SK-N-SH (cell line): ENCODE measurements at regions not wholly inside any gene's neighbourhood (a gene's known extent, or its start where the extent isn't known, plus 50 kb on each side); places are given as distances from the start of the nearest gene placed in this dataset.

Experiments
- EP300 ChIP-seq, 2 experiments: IDR thresholded peaks; 2 replicates each; pipeline versions ENCODE4 v1.4.0 to v1.6.1; 2012; ENCODE audit warnings: borderline replicate concordance in 1 of 2, low read depth in 1 of 2, low read length in 1 of 2
- EZH2phosphoT487 ChIP-seq: fragments of 200-600 bp; sonication (generic); IDR thresholded peaks from 2 replicates; pipeline ENCODE4 v1.6.1; 2017; ENCODE audit warnings: low read depth, mixed run types, mild to moderate bottlenecking, antibody characterized with exemption, moderate library complexity, borderline replicate concordance
- FOXJ3 ChIP-seq: sonication (generic); formaldehyde crosslinking; IDR thresholded peaks from 2 replicates; pipeline ENCODE4 v1.5.1; 2020; ENCODE audit warnings: mild to moderate bottlenecking, missing genetic modification reagents
- FOXM1 ChIP-seq: IDR thresholded peaks from 2 replicates; pipeline ENCODE4 v1.4.0; 2012; ENCODE audit warnings: low read depth, mild to moderate bottlenecking
- GATA2 ChIP-seq: sonication (generic); formaldehyde crosslinking; IDR thresholded peaks from 2 replicates; pipeline ENCODE4 v1.5.0; 2020; ENCODE audit warnings: mild to moderate bottlenecking, missing genetic modification reagents
- JUND ChIP-seq: IDR thresholded peaks from 2 replicates; pipeline ENCODE4 v1.4.0; 2012
- MXI1 ChIP-seq: IDR thresholded peaks from 2 replicates; pipeline ENCODE4 v1.6.1; 2012; ENCODE audit warnings: mild to moderate bottlenecking, low read depth, low read length, improper control_type of control experiment
- NFIC ChIP-seq: IDR thresholded peaks from 2 replicates; pipeline ENCODE4 v1.4.0; 2012; ENCODE audit warnings: borderline replicate concordance
- POLR2AphosphoS5 ChIP-seq: IDR thresholded peaks from 2 replicates; pipeline ENCODE4 v1.6.1; 2012; ENCODE audit warnings: low read depth, low read length
- RAD21 ChIP-seq: IDR thresholded peaks from 2 replicates; pipeline ENCODE4 v1.6.1; 2012; ENCODE audit warnings: mild to moderate bottlenecking, low read length
- TAF1 ChIP-seq: IDR thresholded peaks from 2 replicates; pipeline ENCODE4 v1.6.1; 2012; ENCODE audit warnings: low read depth, mild to moderate bottlenecking, low read length, moderate library complexity, borderline replicate concordance
- TF ChIP-seq, protein P1 (sequence below): fragments of 200-600 bp; sonication (generic); IDR thresholded peaks from 2 replicates; pipeline ENCODE4 v1.6.1; 2017; ENCODE audit warnings: antibody characterized with exemption, mild to moderate bottlenecking, moderate library complexity
- TF ChIP-seq, protein P2 (sequence below): fragments of 150-350 bp; IDR thresholded peaks from 2 replicates; pipeline ENCODE4 v1.6.1; 2017; ENCODE audit warnings: antibody characterized with exemption, low read length, low read depth, borderline replicate concordance
- TF ChIP-seq, protein P3 (sequence below): IDR thresholded peaks from 2 replicates; pipeline ENCODE4 v1.4.0; 2012; ENCODE audit warnings: low read depth

DNA sequence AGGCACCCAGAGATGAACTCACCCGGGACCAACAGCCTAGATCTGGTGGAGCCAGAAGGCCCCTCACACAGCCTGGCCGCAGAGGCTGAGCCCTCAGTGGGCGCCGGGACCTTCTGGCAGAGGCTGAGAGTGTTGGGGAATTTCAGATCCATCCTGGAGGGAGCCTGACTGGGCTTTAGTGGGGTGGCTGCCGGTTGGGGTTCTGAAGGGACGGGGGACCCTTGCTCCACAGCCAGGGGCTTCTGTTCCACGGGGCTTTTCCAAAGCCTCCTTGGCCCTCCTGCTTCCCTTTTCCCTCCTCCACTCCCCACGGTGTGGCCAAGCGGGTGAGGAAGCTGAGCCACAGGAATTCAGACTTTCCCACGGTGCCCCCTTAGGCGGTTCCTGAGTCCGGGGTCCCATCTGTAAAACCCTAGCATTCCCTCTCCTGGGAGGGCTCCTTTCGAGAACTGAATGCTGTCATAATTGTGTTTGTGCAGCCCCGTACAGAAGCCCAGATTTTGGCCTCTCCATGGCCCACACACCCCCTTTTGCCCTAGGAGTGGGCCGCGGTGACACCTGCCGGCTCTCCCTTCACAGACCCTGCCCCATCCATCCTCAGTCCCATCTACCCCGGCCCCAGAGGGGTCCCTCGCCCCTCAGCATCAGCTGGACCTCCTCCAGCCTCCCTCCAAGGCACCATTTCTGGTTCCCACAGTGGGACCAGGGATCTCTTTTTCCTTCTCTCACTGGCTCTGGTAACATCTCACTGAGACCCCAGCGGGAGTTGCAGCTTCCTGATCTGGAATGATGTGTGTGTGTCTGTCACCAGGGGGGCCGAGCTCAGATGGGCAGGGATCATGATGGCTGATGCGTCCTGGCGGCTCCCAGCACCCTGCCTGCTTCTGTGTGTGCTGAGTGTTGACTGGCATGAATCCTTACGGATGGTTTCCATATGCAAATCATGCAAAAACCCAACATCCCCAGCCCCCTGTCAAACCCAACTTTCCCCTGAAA, 1048.4 kb downstream of the TBC1D22A start:
- TF ChIP-seq, protein P1, sequence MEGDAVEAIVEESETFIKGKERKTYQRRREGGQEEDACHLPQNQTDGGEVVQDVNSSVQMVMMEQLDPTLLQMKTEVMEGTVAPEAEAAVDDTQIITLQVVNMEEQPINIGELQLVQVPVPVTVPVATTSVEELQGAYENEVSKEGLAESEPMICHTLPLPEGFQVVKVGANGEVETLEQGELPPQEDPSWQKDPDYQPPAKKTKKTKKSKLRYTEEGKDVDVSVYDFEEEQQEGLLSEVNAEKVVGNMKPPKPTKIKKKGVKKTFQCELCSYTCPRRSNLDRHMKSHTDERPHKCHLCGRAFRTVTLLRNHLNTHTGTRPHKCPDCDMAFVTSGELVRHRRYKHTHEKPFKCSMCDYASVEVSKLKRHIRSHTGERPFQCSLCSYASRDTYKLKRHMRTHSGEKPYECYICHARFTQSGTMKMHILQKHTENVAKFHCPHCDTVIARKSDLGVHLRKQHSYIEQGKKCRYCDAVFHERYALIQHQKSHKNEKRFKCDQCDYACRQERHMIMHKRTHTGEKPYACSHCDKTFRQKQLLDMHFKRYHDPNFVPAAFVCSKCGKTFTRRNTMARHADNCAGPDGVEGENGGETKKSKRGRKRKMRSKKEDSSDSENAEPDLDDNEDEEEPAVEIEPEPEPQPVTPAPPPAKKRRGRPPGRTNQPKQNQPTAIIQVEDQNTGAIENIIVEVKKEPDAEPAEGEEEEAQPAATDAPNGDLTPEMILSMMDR: no peak
- TF ChIP-seq, protein P2, sequence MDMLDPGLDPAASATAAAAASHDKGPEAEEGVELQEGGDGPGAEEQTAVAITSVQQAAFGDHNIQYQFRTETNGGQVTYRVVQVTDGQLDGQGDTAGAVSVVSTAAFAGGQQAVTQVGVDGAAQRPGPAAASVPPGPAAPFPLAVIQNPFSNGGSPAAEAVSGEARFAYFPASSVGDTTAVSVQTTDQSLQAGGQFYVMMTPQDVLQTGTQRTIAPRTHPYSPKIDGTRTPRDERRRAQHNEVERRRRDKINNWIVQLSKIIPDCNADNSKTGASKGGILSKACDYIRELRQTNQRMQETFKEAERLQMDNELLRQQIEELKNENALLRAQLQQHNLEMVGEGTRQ: no peak
- no peak for TF ChIP-seq EP300 (IDR thresholded peaks at IDR 0.05; ENCODE audit: borderline replicate concordance in 1 of 2, low read depth in 1 of 2, low read length in 1 of 2)
- no peak for TF ChIP-seq JUND
- no peak for TF ChIP-seq POLR2AphosphoS5
- no peak for TF ChIP-seq MXI1
- no peak for TF ChIP-seq TAF1
- TF ChIP-seq RAD21: no peak
- no peak for TF ChIP-seq GATA2
- TF ChIP-seq EZH2phosphoT487: no peak
- no peak for TF ChIP-seq FOXM1
- no peak for TF ChIP-seq NFIC
- no peak for TF ChIP-seq FOXJ3 (CRISPR knock-in tag)
- TF ChIP-seq, protein P3, sequence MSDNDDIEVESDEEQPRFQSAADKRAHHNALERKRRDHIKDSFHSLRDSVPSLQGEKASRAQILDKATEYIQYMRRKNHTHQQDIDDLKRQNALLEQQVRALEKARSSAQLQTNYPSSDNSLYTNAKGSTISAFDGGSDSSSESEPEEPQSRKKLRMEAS: no peak
